Lung (tissue), 11 donors: ENCODE measurements at regions not wholly inside any gene's neighbourhood (a gene's known extent, or its start where the extent isn't known, plus 50 kb on each side); places are given as distances from the start of the nearest gene placed in this dataset.

Experiments
- ATAC-seq: fragments of 200-7000 bp; cut with Tn5 transposase; one replicate; pipeline ENCODE4 v1.9.1; 2020; ENCODE audit warnings: moderate number of reproducible peaks; ENCODE audit not compliant: insufficient read depth, low FRiP score
- DNase-seq, 3 donors: peaks; one replicate each; pipeline ENCODE4 v3.0.0-alpha.2; 2013 to 2017
- H3K27ac ChIP-seq, 2 donors: one replicate each; pipeline ENCODE4 v1.5.1; 2013; ENCODE audit warnings: mild to moderate bottlenecking in 2 of 2, moderate library complexity in 2 of 2, control low read depth in 1 of 2, inconsistent platforms in 1 of 2, low read depth in 1 of 2, low read length in 1 of 2
- H3K27me3 ChIP-seq, 3 donors: one replicate each; pipeline ENCODE4 v1.5.1; 2013; ENCODE audit warnings: low read length in 2 of 3; ENCODE audit not compliant: control insufficient read depth in 3 of 3, insufficient read depth in 3 of 3
- H3K36me3 ChIP-seq, 4 donors: one replicate each; pipeline ENCODE4 v1.5.1; 2013; ENCODE audit warnings: low read length in 4 of 4, mild to moderate bottlenecking in 1 of 4, moderate library complexity in 1 of 4; ENCODE audit not compliant: control insufficient read depth in 4 of 4, insufficient read depth in 4 of 4
- H3K4me1 ChIP-seq, 5 donors: one replicate each; pipeline ENCODE4 v1.5.1; 2013; ENCODE audit warnings: low read length in 5 of 5, mild to moderate bottlenecking in 2 of 5, moderate library complexity in 1 of 5; ENCODE audit not compliant: control insufficient read depth in 5 of 5, insufficient read depth in 5 of 5
- H3K4me3 ChIP-seq: one replicate; pipeline ENCODE4 v1.5.1; 2013; ENCODE audit warnings: mild to moderate bottlenecking, control low read depth, moderate library complexity
- H3K9ac ChIP-seq, 2 donors: one replicate each; pipeline ENCODE4 v1.5.1; 2013; ENCODE audit warnings: low read length in 2 of 2, control low read depth in 1 of 2; ENCODE audit not compliant: insufficient read depth in 1 of 2
- H3K9me3 ChIP-seq, 4 donors: one replicate each; pipeline ENCODE4 v1.5.1; 2013; ENCODE audit warnings: low read length in 3 of 4, mild to moderate bottlenecking in 1 of 4, moderate library complexity in 1 of 4; ENCODE audit not compliant: control insufficient read depth in 4 of 4, insufficient read depth in 3 of 4
- CTCF ChIP-seq: IDR thresholded peaks from 2 replicates; pipeline ENCODE4 v1.5.1; 2012; ENCODE audit warnings: mild to moderate bottlenecking; ENCODE audit errors: control extremely low read depth, extremely low read depth
- WGBS, 2 donors: extraction: QIAGEN DNeasy Blood & Tissue Kit; methylation state at CpG; one replicate each; pipeline ENCODE4 v1.1.7; 2013; 5-methylcytosine and 5-hydroxymethylcytosine counted together
- donor health status: control.
- donor health status: control.
- donor health status: Bipolar disorder and iron deficiency.
- donor health status: healthy.
- donor health status: DM: yes; HTN: yes; CAD: no.

- no peak overlapping the region for H3K4me3 ChIP-seq
- H3K4me1 ChIP-seq: no peaks in the 10 kb centered on the region
- no peak overlapping the region for H3K9ac ChIP-seq
- no peaks in the 10 kb centered on the region for H3K36me3 ChIP-seq
- no peak for DNase-seq
- WGBS, 2 donors: 60 to 92% methylated on average over 1 of the region's 1 CpG
- H3K9me3 ChIP-seq: peaks cover 0 to 5% (median 0%) of the 10 kb centered on the region in 4 donors
- TF ChIP-seq CTCF: no peak
- no peak overlapping the region for H3K27ac ChIP-seq
- peaks cover 0 to 2% (median 0%) of the 10 kb centered on the region in 3 donors for H3K27me3 ChIP-seq
- ATAC-seq: no peak
These were observed 165.7 kb upstream of the MVB12B start for GRCh38 chr9:126160854-126161329.

GRCh38 chr9:126162611-126163381, 163.8 kb upstream of the MVB12B start:
- H3K9ac ChIP-seq: no peak overlapping the region
- H3K36me3 ChIP-seq: no peaks in the 10 kb centered on the region
- ATAC-seq (no peak), DNase-seq (no peak)
- H3K4me3 ChIP-seq: no peak overlapping the region
- H3K27me3 ChIP-seq: peaks cover 0 to 3% (median 0%) of the 10 kb centered on the region in 3 donors
- no peaks in the 10 kb centered on the region for H3K4me1 ChIP-seq
- TF ChIP-seq CTCF: no peak
- WGBS, 2 donors: 89 to 92% methylated on average over 18 of the region's 18 CpGs
- no peak overlapping the region for H3K27ac ChIP-seq
- peaks cover 0 to 3% (median 0%) of the 10 kb centered on the region in 4 donors for H3K9me3 ChIP-seq

GRCh38 chr9:126164796-126165525, 161.7 kb upstream of the MVB12B start:
- Histone ChIP-seq H3K27ac (no peak overlapping the region), H3K36me3 (no peaks in the 10 kb centered on the region), H3K9ac (no peak overlapping the region), H3K27me3 (peaks cover 0 to 3% (median 0%) of the 10 kb centered on the region in 3 donors), H3K9me3 (peaks cover 0 to 3% (median 0%) of the 10 kb centered on the region in 4 donors), H3K4me1 (no peaks in the 10 kb centered on the region), H3K4me3 (no peak overlapping the region)
- no peak for TF ChIP-seq CTCF
- 84 to 87% methylated on average over 22 of the region's 22 CpGs for WGBS, 2 donors
- no peak for DNase-seq
- no peak for ATAC-seq
